ENCODE measurements at regions not wholly inside any gene's neighbourhood (a gene's known extent, or its start where the extent isn't known, plus 50 kb on each side); places are given as distances from the start of the nearest gene placed in this dataset.

GRCh38 chr2:128447538-128447995, 128.9 kb upstream of the HS6ST1 start:
- Histone ChIP-seq H3K27ac (no peak overlapping the region), H3K36me3 (no peaks in the 10 kb centered on the region), H3K4me1 (ENCODE audit: control insufficient read depth in 1 of 2, insufficient read depth in 1 of 2, low read depth in 1 of 2, low read length in 1 of 2) (peaks cover 0 to 5% of the 10 kb centered on the region in 2 experiments), H3K9me3 (no peaks in the 10 kb centered on the region), H3K27me3 (no peaks in the 10 kb centered on the region), H3K4me3 (ENCODE audit: low read depth in 1 of 2, low read length in 1 of 2) (no peak overlapping the region)
- TF ChIP-seq, protein P1, sequence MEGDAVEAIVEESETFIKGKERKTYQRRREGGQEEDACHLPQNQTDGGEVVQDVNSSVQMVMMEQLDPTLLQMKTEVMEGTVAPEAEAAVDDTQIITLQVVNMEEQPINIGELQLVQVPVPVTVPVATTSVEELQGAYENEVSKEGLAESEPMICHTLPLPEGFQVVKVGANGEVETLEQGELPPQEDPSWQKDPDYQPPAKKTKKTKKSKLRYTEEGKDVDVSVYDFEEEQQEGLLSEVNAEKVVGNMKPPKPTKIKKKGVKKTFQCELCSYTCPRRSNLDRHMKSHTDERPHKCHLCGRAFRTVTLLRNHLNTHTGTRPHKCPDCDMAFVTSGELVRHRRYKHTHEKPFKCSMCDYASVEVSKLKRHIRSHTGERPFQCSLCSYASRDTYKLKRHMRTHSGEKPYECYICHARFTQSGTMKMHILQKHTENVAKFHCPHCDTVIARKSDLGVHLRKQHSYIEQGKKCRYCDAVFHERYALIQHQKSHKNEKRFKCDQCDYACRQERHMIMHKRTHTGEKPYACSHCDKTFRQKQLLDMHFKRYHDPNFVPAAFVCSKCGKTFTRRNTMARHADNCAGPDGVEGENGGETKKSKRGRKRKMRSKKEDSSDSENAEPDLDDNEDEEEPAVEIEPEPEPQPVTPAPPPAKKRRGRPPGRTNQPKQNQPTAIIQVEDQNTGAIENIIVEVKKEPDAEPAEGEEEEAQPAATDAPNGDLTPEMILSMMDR (IDR thresholded peaks at IDR 0.05), result no peak

DNA sequence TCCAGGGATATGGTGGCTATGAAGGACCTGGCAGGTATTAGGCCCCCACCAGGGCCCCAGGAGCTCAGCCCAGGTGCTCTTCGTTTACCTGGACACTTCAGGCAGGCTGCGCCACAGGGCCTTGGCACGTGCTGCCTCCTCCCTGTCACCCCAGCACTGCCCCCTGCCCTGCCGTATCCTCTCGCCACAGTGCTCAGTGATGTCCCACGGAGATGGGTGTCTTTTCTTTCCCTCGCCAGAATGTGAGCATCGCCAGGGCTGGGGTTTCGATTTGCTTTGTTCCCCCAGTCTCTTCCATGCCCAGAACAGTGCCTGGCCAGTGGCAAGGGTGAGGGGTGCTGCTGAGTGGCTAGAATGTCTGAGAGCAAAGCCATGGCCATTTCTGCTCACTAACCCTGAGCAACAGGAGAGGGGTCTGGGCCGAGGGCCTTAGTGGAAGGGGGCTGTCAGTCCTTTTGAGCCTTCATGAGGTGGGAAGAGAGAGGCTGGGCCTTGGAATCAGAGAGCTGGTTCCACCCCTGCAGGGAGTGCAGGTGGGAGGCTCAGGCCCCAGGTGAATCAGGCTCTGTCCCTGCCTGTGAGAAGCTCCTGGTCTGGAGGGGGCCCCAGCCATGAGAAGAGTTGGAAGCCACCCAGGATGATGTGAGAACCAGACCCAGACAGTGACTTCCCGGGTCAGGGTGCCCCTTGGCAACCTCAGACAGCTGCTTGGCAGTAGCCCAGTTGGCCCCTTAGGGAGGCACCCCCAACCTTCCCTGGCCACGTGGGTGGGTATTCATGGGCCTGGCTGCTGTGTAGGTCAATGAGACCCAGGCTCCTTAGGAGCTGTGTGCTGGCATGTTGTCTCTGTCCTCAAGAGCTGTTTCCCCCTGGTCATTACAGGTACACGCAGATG, 129.9 kb upstream of the HS6ST1 start:
- H3K27me3 ChIP-seq, result no peaks in the 10 kb centered on the region
- TF ChIP-seq, protein P1 (IDR thresholded peaks at IDR 0.05), result no peak
- H3K9me3 ChIP-seq, result no peaks in the 10 kb centered on the region
- H3K27ac ChIP-seq, result no peak overlapping the region
- no peak overlapping the region for H3K4me3 ChIP-seq (ENCODE audit: low read depth in 1 of 2, low read length in 1 of 2)
- H3K4me1 ChIP-seq (ENCODE audit: control insufficient read depth in 1 of 2, insufficient read depth in 1 of 2, low read depth in 1 of 2, low read length in 1 of 2), result no peaks in the 10 kb centered on the region
- no peaks in the 10 kb centered on the region for H3K36me3 ChIP-seq

DNA sequence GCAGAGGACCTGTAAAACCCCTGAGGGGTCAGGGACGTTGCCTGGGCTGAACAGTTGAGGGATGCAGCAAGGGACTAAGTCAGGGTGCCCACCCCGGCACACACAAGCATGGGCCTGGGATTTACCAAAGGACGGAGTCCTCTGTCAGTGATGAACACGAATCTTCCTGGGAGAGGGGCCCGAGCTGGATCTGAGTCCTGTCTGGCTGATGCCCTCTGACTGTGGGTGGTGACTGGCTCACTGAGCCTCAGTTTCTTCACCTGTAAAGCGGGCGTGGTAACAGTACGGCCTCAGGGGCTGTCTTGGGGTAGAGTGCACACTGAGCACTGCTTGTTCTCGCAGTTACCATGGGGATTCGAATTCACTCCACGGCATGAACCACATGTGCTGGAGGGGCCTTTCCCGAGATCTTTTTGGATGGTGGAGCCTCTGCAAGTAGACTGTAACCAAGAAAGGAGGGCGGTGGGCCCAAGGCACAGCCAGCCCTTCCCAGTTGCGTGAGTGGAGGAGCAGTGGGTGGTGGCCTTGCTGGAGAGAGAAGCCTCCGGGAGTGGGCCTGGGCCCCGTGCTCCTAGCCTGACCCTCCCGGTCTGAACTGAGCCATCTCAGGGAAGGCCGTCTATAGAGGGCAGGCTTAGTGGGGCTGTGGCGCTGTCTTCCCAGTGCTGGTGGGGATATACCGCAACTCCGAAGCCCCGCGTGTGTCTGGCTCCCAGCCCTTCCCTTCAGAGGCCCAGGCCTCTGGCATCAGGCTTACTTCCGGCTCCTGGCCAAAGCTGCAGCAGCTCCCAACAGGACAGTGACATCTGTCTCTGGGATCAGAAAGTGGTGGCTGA, 130.8 kb upstream of the HS6ST1 start:
- Histone ChIP-seq H3K4me3 (ENCODE audit: low read depth in 1 of 2, low read length in 1 of 2) (no peak overlapping the region), H3K4me1 (ENCODE audit: control insufficient read depth in 1 of 2, insufficient read depth in 1 of 2, low read depth in 1 of 2, low read length in 1 of 2) (no peaks in the 10 kb centered on the region), H3K27ac (no peak overlapping the region), H3K9me3 (no peaks in the 10 kb centered on the region), H3K27me3 (no peaks in the 10 kb centered on the region), H3K36me3 (no peaks in the 10 kb centered on the region)
- TF ChIP-seq, protein P1 (IDR thresholded peaks at IDR 0.05), result no peak

DNA sequence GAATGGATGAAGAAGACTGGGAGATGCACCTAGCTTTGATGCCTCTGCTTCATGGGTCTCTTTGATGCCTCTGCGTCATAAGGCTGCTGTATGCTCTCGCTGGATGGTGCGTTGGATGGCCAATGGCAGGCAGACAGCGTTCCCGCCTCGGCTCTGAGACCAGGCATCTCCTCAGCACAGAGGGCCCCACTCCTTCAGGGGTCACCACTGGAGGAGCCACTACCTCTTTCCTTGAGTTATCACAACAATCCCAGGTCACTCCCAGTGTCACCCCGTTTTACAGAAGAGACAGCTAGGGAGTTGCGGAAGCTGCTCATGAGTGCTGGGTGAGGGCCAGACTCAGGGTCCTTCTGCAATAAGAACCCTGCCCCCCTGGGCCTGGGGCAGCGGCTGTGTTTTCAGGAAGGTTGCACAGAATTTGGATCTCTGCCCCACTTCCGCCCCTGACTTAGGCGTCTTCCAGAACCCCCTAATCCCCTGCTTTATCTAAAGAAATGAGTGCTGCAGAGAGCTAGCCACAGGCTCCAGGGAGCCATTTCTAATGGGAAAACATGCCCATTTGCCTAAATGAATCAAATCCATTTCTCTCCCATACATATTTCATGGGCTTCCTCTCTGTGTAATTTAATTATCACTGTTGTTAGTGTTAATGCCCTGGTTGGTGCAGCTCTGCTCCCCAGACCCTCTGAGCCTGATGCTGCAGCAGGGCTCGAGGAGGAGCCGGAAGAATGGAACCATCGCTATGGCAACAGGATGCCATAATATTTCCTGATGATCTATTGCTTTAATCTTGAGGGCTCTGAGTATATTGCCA, 131.8 kb upstream of the HS6ST1 start:
- Histone ChIP-seq H3K4me1 (ENCODE audit: control insufficient read depth in 1 of 2, insufficient read depth in 1 of 2, low read depth in 1 of 2, low read length in 1 of 2) (no peaks in the 10 kb centered on the region), H3K9me3 (no peaks in the 10 kb centered on the region), H3K27ac (no peak overlapping the region), H3K4me3 (ENCODE audit: low read depth in 1 of 2, low read length in 1 of 2) (no peak overlapping the region), H3K36me3 (no peaks in the 10 kb centered on the region), H3K27me3 (no peaks in the 10 kb centered on the region)
- TF ChIP-seq, protein P1 (IDR thresholded peaks at IDR 0.05), result no peak
